ENCODE measurements at regions not wholly inside any gene's neighbourhood (a gene's known extent, or its start where the extent isn't known, plus 50 kb on each side); places are given as distances from the start of the nearest gene placed in this dataset.

DNA sequence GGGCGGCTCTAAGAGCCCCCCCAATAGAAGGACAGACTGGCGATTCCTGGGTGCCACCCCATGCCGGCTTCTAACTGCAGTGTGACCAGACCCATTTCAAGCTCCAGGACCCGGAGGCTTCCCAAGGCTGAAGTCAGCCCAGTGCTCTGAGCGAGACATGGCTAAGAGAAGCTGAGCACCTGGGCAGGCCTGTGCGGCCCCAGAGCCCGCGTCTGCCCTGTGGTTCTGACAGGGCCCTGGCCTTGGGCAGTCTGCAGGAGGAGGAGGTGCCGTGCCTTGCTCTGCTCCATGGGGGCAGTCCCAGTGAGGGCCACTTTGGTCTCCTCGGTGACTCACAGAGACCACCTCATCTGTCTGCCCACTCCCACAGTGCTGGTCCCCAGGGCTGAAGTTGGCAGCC, 1314.2 kb downstream of the BRD1 start:
- Mint-ChIP-seq H3K9me3 (no peaks in the 10 kb centered on the region), H3K27ac (ENCODE audit: unreplicated experiment) (no peak overlapping the region), H3K36me3 (ENCODE audit: low read depth) (no peaks in the 10 kb centered on the region), H3K4me1 (peaks cover 22% of the 10 kb centered on the region), H3K27me3 (ENCODE audit: low read depth) (no peaks in the 10 kb centered on the region), H3K4me3 (no peak overlapping the region)
- TF ChIP-seq, protein P1, sequence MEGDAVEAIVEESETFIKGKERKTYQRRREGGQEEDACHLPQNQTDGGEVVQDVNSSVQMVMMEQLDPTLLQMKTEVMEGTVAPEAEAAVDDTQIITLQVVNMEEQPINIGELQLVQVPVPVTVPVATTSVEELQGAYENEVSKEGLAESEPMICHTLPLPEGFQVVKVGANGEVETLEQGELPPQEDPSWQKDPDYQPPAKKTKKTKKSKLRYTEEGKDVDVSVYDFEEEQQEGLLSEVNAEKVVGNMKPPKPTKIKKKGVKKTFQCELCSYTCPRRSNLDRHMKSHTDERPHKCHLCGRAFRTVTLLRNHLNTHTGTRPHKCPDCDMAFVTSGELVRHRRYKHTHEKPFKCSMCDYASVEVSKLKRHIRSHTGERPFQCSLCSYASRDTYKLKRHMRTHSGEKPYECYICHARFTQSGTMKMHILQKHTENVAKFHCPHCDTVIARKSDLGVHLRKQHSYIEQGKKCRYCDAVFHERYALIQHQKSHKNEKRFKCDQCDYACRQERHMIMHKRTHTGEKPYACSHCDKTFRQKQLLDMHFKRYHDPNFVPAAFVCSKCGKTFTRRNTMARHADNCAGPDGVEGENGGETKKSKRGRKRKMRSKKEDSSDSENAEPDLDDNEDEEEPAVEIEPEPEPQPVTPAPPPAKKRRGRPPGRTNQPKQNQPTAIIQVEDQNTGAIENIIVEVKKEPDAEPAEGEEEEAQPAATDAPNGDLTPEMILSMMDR (conservative IDR thresholded peaks at IDR 0.05) = no peak
- no peak for DNase-seq (ENCODE audit: low read depth, low spot score)

DNA sequence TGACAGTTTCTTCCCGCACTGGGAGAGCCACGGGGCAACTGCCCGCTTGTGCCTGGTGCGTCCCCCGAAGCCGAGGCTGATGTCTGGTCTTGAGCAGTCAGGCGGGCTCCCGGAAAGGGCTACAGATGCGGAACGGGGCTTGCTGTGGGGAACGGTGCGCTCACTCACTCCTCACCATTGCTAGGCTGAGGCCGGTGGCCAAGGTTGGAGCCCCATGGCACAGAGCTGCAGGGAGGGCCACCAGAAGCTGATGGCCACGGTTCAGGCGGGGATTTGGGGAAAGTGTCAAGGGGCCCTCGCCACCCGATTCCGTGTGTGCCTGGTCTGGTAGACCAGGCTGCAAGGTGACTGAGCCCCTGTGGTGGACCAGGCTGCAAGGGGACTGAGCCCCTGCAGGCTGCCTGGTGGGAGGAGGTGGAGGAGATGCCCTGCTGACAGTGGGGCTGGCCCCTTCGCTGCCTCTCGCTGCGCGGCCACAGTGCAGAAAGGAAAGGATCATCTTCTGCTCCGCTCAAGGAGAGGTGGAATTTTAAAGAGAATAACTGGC, 1315.8 kb downstream of the BRD1 start:
- no peak overlapping the region for H3K27ac Mint-ChIP-seq (ENCODE audit: unreplicated experiment)
- no peaks in the 10 kb centered on the region for H3K9me3 Mint-ChIP-seq
- H3K27me3 Mint-ChIP-seq (ENCODE audit: low read depth) = no peaks in the 10 kb centered on the region
- TF ChIP-seq, protein P1 (conservative IDR thresholded peaks at IDR 0.05) = no peak
- DNase-seq (ENCODE audit: low read depth, low spot score) = no peak
- H3K36me3 Mint-ChIP-seq (ENCODE audit: low read depth) = no peaks in the 10 kb centered on the region
- no peak overlapping the region for H3K4me3 Mint-ChIP-seq
- peaks cover 7% of the 10 kb centered on the region for H3K4me1 Mint-ChIP-seq

DNA sequence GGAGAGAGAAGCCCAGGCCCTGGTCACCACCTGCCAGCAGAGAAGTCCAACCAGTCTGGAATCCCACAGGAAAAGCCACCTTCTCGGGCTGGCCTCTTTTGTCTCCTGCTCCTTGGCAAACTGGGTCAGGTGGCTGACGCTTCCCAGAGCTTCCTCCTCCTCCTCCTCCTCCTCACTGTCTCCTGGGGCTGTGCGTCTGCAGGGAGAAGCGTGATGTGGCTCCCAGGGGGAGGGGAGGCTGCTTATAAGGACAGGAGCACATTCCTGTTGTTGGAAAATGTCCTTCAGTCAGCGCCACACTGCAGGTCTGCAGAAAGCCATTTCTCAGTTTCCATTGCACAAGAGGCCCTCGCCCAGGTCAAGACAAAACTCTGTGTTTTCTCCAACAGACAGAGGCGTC, 1316.5 kb downstream of the BRD1 start:
- H3K4me1 Mint-ChIP-seq = peaks cover 6% of the 10 kb centered on the region

DNA sequence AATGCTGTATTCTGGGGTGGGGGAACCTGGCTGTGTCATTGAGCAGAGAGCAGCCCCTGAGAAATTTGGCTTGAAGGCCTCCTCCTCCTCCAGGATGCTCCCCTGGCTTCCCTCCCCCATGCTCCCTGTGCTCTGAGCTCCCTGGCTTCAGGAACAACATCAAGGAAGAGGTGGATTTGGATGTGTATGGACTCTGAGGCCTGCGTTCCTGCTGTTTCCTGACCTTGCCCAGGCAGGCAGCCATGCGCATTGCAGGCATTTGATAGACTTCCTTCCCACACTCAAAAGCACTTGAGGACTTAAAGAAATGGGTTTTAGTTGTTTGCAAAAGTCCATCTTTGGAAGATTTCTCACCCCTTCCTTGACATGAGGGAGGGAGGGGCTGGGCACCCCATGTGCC, 1317.1 kb downstream of the BRD1 start:
- peaks cover 6% of the 10 kb centered on the region for H3K4me1 Mint-ChIP-seq
- DNase-seq (ENCODE audit: low read depth, low spot score) = no peak
- H3K4me3 Mint-ChIP-seq = no peak overlapping the region
- no peak overlapping the region for H3K27ac Mint-ChIP-seq (ENCODE audit: unreplicated experiment)
- H3K36me3 Mint-ChIP-seq (ENCODE audit: low read depth) = no peaks in the 10 kb centered on the region
- H3K27me3 Mint-ChIP-seq (ENCODE audit: low read depth) = no peaks in the 10 kb centered on the region
- TF ChIP-seq, protein P1 (conservative IDR thresholded peaks at IDR 0.05) = no peak
- no peaks in the 10 kb centered on the region for H3K9me3 Mint-ChIP-seq

More for the DNA sequence above, 1316.5 kb downstream of the BRD1 start:
- TF ChIP-seq, protein P1 (conservative IDR thresholded peaks at IDR 0.05) = no peak
- Mint-ChIP-seq H3K4me3 (no peak overlapping the region), H3K36me3 (ENCODE audit: low read depth) (no peaks in the 10 kb centered on the region), H3K27me3 (ENCODE audit: low read depth) (no peaks in the 10 kb centered on the region), H3K9me3 (no peaks in the 10 kb centered on the region), H3K27ac (ENCODE audit: unreplicated experiment) (no peak overlapping the region)
- no peak for DNase-seq (ENCODE audit: low read depth, low spot score)

DNA sequence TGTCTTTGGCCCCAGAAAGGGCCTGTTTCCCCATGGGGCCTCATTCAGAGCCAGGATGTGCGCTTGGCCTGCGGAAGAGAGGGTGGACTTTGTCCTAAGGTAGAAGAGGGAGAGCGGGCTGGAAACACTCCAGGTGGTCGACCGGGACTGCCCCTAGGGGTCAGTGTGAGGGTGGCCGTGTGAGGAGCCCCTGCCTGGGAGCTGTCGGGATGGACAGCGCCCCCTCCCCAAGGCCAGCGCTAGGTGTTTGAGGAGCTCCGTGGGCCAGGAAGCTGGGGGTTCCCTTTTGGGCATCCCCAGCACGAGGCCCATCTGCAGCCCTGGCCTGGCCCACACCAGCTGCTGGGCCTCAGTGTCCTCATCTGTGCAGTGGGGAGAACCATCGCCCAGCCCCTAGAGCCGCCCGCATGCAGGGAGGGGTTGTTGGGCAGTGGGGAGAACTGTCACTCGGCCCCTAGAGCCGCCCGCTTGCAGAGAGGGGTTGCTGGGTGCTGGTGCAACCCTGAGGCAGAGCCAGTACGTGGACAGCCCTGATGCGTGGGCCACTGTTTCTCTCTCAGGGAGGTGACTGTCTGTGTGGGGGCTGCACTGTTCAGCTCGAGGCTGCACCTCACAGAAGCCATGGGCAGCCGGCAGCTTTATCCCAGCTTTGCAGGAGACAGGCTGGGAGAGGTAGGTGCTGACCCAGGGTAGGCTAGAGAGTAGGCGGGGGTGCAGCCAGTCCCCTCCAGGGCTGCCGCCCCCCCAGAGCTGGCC, 1319.9 kb downstream of the BRD1 start:
- Mint-ChIP-seq H3K9me3 (no peaks in the 10 kb centered on the region), H3K27me3 (ENCODE audit: low read depth) (no peaks in the 10 kb centered on the region), H3K4me1 (peaks cover 6% of the 10 kb centered on the region), H3K4me3 (no peak overlapping the region), H3K27ac (ENCODE audit: unreplicated experiment) (no peak overlapping the region), H3K36me3 (ENCODE audit: low read depth) (no peaks in the 10 kb centered on the region)
- no peak for DNase-seq (ENCODE audit: low read depth, low spot score)
- TF ChIP-seq, protein P1 (conservative IDR thresholded peaks at IDR 0.05) = no peak

Data from neural crest cell (in vitro differentiated cells).